CD4-positive, alpha-beta T cell treated with Interleukin-17A for 4 hours (primary cell): ENCODE measurements at regions not wholly inside any gene's neighbourhood (a gene's known extent, or its start where the extent isn't known, plus 50 kb on each side); places are given as distances from the start of the nearest gene placed in this dataset.
"Not testable (repeated sequence)": the region's sequence is repeated elsewhere in the genome, so short reads cannot be mapped to it uniquely, and the experiment has no call there.

Experiments used
- DNase-seq: peaks from one replicate; pipeline ENCODE4 v3.0.0-alpha.2; 2020; ENCODE audit warnings: mixed read lengths

DNA sequence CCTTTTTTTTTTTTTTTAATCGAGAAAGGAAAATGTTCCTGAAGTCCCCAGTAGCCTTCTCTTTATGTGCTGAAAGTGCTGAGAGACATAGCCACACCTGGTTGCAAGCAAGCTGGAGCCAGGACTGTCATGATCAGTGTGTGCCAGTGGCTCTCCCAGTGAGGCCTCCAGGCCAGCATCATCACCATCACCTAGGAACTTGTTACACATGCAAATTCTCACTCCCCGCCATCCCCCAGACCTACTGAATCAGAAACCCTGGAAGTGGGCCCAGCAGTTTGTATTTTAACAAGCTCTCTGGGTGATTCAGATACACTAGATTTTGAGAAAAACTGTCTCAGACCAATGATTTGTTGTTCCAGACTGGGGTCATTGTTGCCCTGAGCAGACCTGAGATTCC lies 181.9 kb upstream of the GLRA1 start:
- no peak for DNase-seq

DNA sequence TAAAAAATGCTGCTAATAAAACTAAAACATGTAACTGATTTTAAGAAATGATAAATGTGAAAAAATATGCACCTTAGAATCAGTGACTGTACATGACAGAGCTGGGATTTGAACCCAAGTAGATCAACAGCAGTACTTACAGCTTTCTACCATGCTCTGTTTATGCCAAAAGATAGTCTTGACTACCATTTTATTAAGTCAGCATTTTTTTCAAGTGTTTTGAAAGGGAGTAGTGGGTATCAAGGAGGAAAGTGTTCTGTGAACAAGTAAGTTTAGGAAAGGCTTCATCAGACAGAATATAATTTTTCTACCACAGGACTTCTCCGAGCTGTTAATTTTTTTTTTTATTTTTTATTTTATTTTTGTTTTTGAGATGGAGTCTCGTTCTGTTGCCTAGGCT lies 180.4 kb upstream of the GLRA1 start:
- DNase-seq: no peak

- no peak for DNase-seq
Measured at GRCh38 chr5:152104211-152104610, 179.6 kb upstream of the GLRA1 start.

GRCh38 chr5:152102908-152103307 lies 178.3 kb upstream of the GLRA1 start:
- not testable (repeated sequence) for DNase-seq

DNA sequence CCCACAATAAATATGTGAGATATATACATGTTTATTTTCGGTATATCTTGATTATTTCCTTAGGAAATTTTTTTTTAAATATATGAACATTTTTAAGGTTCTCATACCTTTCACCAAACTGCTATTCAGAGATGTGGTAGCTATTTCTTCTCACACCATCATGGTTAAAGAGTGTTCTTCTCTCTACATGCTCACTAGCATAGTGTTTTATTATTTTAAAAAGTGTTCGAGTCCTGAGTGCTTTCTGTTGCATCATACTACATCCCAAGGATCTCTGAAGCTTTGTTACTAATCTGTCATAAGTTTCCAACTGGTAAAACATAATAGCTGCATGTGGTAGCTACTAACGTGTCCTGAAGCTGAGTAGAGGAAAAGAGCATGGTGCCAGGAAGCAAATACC lies 177.4 kb upstream of the GLRA1 start:
- DNase-seq: no peak

DNA sequence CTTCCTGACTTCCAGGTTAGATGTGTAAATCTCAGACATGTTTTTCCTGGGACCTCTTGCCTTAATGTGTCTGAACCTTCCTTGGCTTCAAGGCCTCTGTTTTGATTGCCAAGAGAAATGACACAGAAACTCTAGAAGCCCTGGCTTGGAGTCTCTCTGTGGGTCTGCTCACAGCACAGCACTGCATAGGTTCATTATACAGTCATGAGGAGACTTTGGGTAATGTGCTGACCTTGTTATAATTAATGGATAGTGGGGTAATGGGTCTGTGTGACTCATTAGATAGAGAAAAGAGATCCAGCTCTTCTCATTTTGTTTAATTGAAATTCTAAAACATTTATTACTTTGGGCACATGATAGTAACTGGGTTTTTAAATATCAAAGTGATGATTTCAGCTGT lies 175.8 kb upstream of the GLRA1 start:
- no peak for DNase-seq

GRCh38 chr5:152097128-152097527 lies 172.5 kb upstream of the GLRA1 start:
- no peak for DNase-seq

- DNase-seq: no peak
Measured at GRCh38 chr5:152094716-152095115, 170.1 kb upstream of the GLRA1 start.

GRCh38 chr5:152094060-152094459 lies 169.4 kb upstream of the GLRA1 start:
- DNase-seq: no peak

DNA sequence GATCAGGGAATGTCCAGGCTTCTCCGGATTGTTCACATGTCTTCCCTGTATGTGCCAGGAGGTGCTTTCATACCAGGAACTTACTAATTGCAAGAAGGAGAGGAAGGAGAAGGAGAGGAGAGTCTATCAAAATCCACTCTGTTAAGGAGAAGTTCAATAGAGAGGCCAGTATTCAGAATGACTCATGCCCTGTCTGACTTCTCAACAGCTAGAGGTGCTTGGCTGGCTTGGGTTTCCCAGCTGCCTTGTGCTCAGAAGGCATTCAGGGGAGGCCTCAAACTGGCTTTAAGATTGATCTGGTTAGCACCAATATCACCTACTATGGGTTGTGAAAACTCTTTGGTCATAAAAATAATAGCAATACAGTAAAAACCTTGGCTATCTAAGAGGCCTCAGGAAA lies 167.9 kb upstream of the GLRA1 start:
- no peak for DNase-seq

DNA sequence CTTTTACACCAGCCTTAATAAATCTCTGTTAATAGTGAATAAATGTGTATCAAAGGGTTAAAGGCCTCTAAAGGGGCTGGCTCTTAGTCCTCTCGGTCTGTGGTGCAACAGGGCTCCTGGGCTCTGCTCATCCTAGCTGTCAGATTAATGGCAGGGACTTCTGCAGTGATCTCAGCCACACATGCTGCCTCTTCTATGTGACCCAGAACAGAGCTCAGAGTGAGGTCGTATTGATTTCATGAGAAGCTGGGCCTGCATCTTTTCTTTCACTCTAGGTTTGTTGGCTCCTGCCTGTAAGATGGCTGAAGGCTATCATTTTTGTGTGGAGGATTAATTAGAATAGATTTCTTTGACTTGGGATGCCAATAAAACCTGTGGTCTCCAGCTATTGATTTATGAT lies 165.0 kb upstream of the GLRA1 start:
- no peak for DNase-seq

DNA sequence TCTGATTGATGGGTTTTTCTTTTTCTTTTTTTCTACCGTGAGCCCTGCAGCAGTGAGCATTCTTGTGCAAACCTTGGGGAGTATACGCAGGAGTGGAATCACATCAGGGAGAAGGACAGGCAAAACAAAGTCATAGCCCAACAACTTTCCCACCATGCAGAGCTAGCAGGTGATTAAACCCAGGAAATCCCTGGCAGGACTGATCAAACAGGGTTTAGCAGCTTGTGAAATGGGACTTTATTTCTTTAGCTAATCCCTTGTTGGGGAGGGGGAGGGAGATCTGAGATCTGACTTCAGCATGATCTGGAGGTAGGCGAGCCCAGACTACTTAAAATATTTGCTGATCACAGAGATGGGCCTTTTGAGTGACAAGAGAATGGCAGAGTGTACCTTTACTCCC lies 162.0 kb upstream of the GLRA1 start:
- DNase-seq: no peak

GRCh38 chr5:152084476-152084875 lies 159.8 kb upstream of the GLRA1 start:
- DNase-seq: no peak

DNA sequence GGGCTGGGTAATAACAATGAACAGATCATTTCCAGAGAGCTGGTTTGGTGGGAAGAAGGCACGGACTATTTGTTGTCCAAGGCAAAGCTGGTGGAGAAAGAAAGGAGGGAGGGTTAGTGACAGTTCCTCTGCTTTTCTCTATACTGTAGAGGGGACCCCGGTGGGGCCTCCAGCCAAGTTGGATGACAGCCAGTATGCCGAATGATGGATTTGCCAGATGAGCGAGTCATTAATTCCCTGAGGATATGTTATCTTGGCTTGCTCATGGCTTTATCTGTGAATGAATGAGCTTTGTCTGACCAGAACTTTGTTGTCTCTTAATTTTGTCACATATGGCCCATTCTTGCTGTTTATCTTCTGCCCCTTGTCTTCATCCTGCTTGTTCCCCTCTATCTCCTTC lies 158.6 kb upstream of the GLRA1 start:
- no peak for DNase-seq

DNA sequence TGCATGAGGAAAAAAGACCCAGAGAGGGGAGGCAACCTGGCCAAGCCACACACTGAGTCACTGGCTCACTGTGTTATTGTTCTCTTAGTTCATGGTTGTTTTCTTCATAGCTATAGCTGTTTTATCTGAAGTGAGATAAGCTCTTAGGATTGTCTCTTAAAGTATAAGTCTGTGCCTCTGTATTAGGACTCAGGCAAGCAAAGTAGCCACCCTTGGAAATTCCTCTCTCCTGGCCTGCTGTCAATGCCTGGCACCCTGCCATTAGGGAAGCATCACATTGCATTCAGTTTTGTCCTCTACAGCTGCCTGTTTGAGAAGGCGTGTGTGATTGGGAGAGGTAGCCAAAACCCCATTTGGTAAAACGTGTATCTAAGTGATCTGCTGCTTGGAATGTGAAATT lies 147.4 kb upstream of the GLRA1 start:
- DNase-seq: no peak

GRCh38 chr5:152070591-152070990 lies 145.9 kb upstream of the GLRA1 start:
- DNase-seq: no peak

GRCh38 chr5:152066784-152067183 lies 142.1 kb upstream of the GLRA1 start:
- no peak for DNase-seq

- no peak for DNase-seq
Measured at GRCh38 chr5:152063004-152063403, 138.4 kb upstream of the GLRA1 start.

GRCh38 chr5:152061095-152061494 lies 136.4 kb upstream of the GLRA1 start:
- DNase-seq: no peak

- DNase-seq: no peak
Measured at GRCh38 chr5:152058267-152058666, 133.6 kb upstream of the GLRA1 start.

GRCh38 chr5:152056931-152057330 lies 132.3 kb upstream of the GLRA1 start:
- no peak for DNase-seq

- no peak for DNase-seq
Measured at GRCh38 chr5:152052470-152052869, 127.8 kb upstream of the GLRA1 start.

GRCh38 chr5:152051499-152052454 lies 127.1 kb upstream of the GLRA1 start:
- DNase-seq: no peak

GRCh38 chr5:152046361-152046760 lies 121.7 kb upstream of the GLRA1 start:
- no peak for DNase-seq

- DNase-seq: peak; percentile 27
Measured at GRCh38 chr5:152038856-152039255, 114.2 kb upstream of the GLRA1 start.
